ENCODE measurements at regions not wholly inside any gene's neighbourhood (a gene's known extent, or its start where the extent isn't known, plus 50 kb on each side); places are given as distances from the start of the nearest gene placed in this dataset.

GRCh38 chr5:124584991-124585715 is 161.3 kb downstream of the ZNF608 start:
- DNase-seq (ENCODE audit: low spot score): no peak

- peak; percentile 66 for DNase-seq (ENCODE audit: low spot score)
Measured at GRCh38 chr5:124583469-124584350, 162.7 kb downstream of the ZNF608 start.

GRCh38 chr5:124582561-124582840 is 163.9 kb downstream of the ZNF608 start:
- DNase-seq (ENCODE audit: low spot score): no peak

- no peak for DNase-seq (ENCODE audit: low spot score)
Measured at GRCh38 chr5:124581738-124582560, 164.5 kb downstream of the ZNF608 start.

- no peak for DNase-seq (ENCODE audit: low spot score)
Measured at GRCh38 chr5:124580925-124581737, 165.3 kb downstream of the ZNF608 start.

- DNase-seq (ENCODE audit: low spot score): no peak
Measured at GRCh38 chr5:124580512-124580911, 165.9 kb downstream of the ZNF608 start.

GRCh38 chr5:124576848-124577409 is 169.5 kb downstream of the ZNF608 start:
- DNase-seq (ENCODE audit: low spot score): no peak

- DNase-seq (ENCODE audit: low spot score): no peak
Measured at GRCh38 chr5:124575725-124576124, 170.7 kb downstream of the ZNF608 start.

GRCh38 chr5:124574521-124575436 is 171.7 kb downstream of the ZNF608 start:
- no peak for DNase-seq (ENCODE audit: low spot score)

GRCh38 chr5:124572971-124573370 is 173.5 kb downstream of the ZNF608 start:
- DNase-seq (ENCODE audit: low spot score): no peak

GRCh38 chr5:124570285-124571035 is 176.0 kb downstream of the ZNF608 start:
- no peak for DNase-seq (ENCODE audit: low spot score)

- DNase-seq (ENCODE audit: low spot score): no peak
Measured at GRCh38 chr5:124566875-124567450, 179.5 kb downstream of the ZNF608 start.

GRCh38 chr5:124561451-124561850 is 185.0 kb downstream of the ZNF608 start:
- DNase-seq (ENCODE audit: low spot score): no peak

- no peak for DNase-seq (ENCODE audit: low spot score)
Measured at GRCh38 chr5:124560370-124560769, 186.1 kb downstream of the ZNF608 start.

GRCh38 chr5:124557761-124558160 is 188.7 kb downstream of the ZNF608 start:
- no peak for DNase-seq (ENCODE audit: low spot score)

- DNase-seq (ENCODE audit: low spot score): no peak
Measured at GRCh38 chr5:124554746-124555578, 191.5 kb downstream of the ZNF608 start.

- no peak for DNase-seq (ENCODE audit: low spot score)
Measured at GRCh38 chr5:124553911-124554310, 192.5 kb downstream of the ZNF608 start.

GRCh38 chr5:124552526-124552925 is 193.9 kb downstream of the ZNF608 start:
- no peak for DNase-seq (ENCODE audit: low spot score)
